Breast epithelium (tissue), 3 donors: ENCODE measurements at regions not wholly inside any gene's neighbourhood (a gene's known extent, or its start where the extent isn't known, plus 50 kb on each side); places are given as distances from the start of the nearest gene placed in this dataset.

Experiments
- POLR2A ChIP-seq: fragments of 450-650 bp; IDR thresholded peaks from one replicate; pipeline ENCODE4 v1.6.1; 2016; ENCODE audit warnings: antibody characterized with exemption, mild to moderate bottlenecking, moderate library complexity
- POLR2AphosphoS5 ChIP-seq, 3 donors: sonication (generic); formaldehyde crosslinking; IDR thresholded peaks; one replicate each; pipeline ENCODE4 v1.6.1; 2017; ENCODE audit warnings: antibody characterized with exemption in 3 of 3
- TF ChIP-seq, protein P1 (sequence below), 3 donors: fragments of 450-650 bp; IDR thresholded peaks; one replicate each; pipeline ENCODE4 v1.5.1; 2016 to 2017; ENCODE audit warnings: antibody characterized with exemption in 3 of 3, mild to moderate bottlenecking in 3 of 3, moderate library complexity in 3 of 3

DNA sequence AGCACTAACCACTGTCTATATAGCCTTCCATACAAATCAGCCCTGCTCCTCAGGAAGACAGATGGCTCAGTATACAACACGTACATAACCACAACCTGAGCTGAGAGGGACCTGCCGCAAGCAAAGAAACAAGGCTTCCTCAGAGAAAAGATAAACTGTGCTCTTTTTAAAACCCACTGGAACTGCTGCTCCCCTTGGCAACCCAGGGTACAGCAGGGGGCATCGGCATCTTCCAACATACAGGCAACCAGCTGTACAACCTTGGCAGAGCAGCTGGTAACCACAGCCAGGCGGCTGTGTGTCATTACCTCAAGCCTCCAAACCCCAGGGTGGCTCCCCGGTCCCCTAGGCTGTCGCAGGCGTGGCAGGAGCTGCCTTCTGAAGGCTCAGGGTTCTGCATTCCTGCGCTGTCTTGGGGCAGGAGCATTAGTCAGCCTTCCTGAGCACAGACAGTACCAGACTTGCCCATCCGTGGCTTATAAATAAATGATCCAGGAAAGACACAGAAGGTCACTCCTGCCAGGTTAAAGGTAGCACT lies 249.5 kb downstream of the ADGRG6 start:
- TF ChIP-seq, protein P1, sequence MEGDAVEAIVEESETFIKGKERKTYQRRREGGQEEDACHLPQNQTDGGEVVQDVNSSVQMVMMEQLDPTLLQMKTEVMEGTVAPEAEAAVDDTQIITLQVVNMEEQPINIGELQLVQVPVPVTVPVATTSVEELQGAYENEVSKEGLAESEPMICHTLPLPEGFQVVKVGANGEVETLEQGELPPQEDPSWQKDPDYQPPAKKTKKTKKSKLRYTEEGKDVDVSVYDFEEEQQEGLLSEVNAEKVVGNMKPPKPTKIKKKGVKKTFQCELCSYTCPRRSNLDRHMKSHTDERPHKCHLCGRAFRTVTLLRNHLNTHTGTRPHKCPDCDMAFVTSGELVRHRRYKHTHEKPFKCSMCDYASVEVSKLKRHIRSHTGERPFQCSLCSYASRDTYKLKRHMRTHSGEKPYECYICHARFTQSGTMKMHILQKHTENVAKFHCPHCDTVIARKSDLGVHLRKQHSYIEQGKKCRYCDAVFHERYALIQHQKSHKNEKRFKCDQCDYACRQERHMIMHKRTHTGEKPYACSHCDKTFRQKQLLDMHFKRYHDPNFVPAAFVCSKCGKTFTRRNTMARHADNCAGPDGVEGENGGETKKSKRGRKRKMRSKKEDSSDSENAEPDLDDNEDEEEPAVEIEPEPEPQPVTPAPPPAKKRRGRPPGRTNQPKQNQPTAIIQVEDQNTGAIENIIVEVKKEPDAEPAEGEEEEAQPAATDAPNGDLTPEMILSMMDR (IDR thresholded peaks at IDR 0.05), result no peak
- TF ChIP-seq POLR2AphosphoS5 (IDR thresholded peaks at IDR 0.05) (no peak), POLR2A (no peak)
